Kidney (tissue), 13 donors: ENCODE measurements at regions not wholly inside any gene's neighbourhood (a gene's known extent, or its start where the extent isn't known, plus 50 kb on each side); places are given as distances from the start of the nearest gene placed in this dataset.

ENCODE experiments used
- DNase-seq, 5 donors: peaks; one replicate each; pipeline ENCODE4 v3.0.0-alpha.2; 2013 to 2020
- FAIRE-seq: peaks from 2 replicates; lab custom pipeline; 2012; peaks lifted over from hg19 to GRCh38; lab: Jason Lieb, UNC
- H3K27ac ChIP-seq, 2 donors: one replicate each; pipeline ENCODE4 v1.7.0; 2013; ENCODE audit warnings: low read depth in 2 of 2, low read length in 2 of 2, inconsistent platforms in 1 of 2
- H3K27me3 ChIP-seq: one replicate; pipeline ENCODE4 v1.7.1; 2013; ENCODE audit warnings: low read length, inconsistent platforms; ENCODE audit not compliant: control insufficient read depth, insufficient read depth
- H3K36me3 ChIP-seq, 3 donors: one replicate each; pipeline versions ENCODE4 v1.7.0 to v1.7.1; 2013; ENCODE audit warnings: low read length in 3 of 3, control low read depth in 1 of 3, inconsistent platforms in 1 of 3; ENCODE audit not compliant: insufficient read depth in 3 of 3, control insufficient read depth in 2 of 3
- H3K4me1 ChIP-seq, 3 donors: one replicate each; pipeline versions ENCODE4 v1.7.0 to v1.7.1; 2013; ENCODE audit warnings: low read length in 3 of 3, inconsistent platforms in 1 of 3, low read depth in 1 of 3; ENCODE audit not compliant: control insufficient read depth in 2 of 3, insufficient read depth in 2 of 3
- H3K4me3 ChIP-seq, 3 donors: one replicate each; pipeline versions ENCODE4 v1.7.0 to v1.8.1; 2013; ENCODE audit warnings: low read length in 3 of 3, control low read depth in 1 of 3, inconsistent platforms in 1 of 3
- H3K9ac ChIP-seq, 3 donors: one replicate each; pipeline versions ENCODE4 v1.7.0 to v1.7.1; 2013; ENCODE audit warnings: low read length in 3 of 3, control low read depth in 1 of 3, inconsistent platforms in 1 of 3
- H3K9me3 ChIP-seq, 3 donors: one replicate each; pipeline versions ENCODE4 v1.7.0 to v1.7.1; 2013; ENCODE audit warnings: low read length in 3 of 3, control low read depth in 1 of 3, inconsistent platforms in 1 of 3; ENCODE audit not compliant: control insufficient read depth in 2 of 3, insufficient read depth in 1 of 3
- CTCF ChIP-seq: IDR thresholded peaks from 3 replicates; pipeline ENCODE4 v1.5.1; 2012; ENCODE audit warnings: mild to moderate bottlenecking, moderate library complexity, borderline replicate concordance; ENCODE audit not compliant: insufficient read depth; ENCODE audit errors: extremely low read depth
- intact Hi-C: fragments of 100-400 bp; cut with DNase I; formaldehyde crosslinking; loops from one replicate; pipeline ENCODE4 v1.11.1; 2022
- donor health status: control.
- donor health status: control.
- donor health status: control.
- donor health status: control.
- donor health status: control.
- donor health status: DM: yes; HTN: yes; CAD: no.
- donor health status: Normal renal cell carcinoma (clear cell type).

GRCh38 chr16:35186045-35186759 lies 1726.8 kb downstream of the TP53TG3F start:
- TF ChIP-seq CTCF = no peak
- Histone ChIP-seq H3K4me3 (no peak overlapping the region), H3K4me1 (no peaks in the 10 kb centered on the region), H3K27me3 (no peaks in the 10 kb centered on the region), H3K9ac (no peak overlapping the region), H3K9me3 (no peaks in the 10 kb centered on the region), H3K27ac (no peak overlapping the region), H3K36me3 (no peaks in the 10 kb centered on the region)
- FAIRE-seq (no peak), DNase-seq (no peak)
- intact Hi-C loops = no loop called here

DNA sequence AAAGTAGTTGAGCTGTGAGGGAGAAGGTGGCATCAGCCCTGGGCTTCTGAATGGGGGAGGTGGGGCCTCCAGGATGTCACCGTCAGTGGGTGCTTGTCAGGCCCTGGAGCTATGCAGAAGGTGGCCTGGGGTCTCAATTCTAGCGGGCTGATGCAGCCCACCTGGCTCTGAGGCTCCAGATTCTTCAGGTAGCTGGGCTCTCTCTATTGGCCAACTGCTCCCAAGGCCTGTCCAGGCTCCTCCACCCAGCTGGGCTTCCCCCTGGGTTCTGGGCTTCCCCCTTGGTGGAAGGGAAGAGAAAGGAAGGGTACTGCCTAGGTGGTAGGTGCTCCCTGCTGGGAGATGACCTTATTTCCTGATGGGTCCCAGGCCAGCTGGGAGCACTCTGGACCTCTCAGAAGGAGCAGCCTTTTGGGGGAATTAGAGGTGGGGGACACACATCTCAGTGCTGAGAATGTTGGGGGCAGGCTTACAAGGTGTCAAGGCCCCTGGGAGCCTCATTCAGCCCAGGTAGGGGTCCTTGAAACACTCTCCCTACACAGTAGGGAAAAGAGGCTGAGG lies 1728.3 kb downstream of the TP53TG3F start:
- Histone ChIP-seq H3K27me3 (no peaks in the 10 kb centered on the region), H3K4me1 (no peaks in the 10 kb centered on the region), H3K9me3 (no peaks in the 10 kb centered on the region), H3K27ac (no peak overlapping the region), H3K36me3 (no peaks in the 10 kb centered on the region), H3K4me3 (no peak overlapping the region), H3K9ac (no peak overlapping the region)
- TF ChIP-seq CTCF = no peak
- FAIRE-seq (no peak), DNase-seq (no peak)
- intact Hi-C loops = no loop called here

DNA sequence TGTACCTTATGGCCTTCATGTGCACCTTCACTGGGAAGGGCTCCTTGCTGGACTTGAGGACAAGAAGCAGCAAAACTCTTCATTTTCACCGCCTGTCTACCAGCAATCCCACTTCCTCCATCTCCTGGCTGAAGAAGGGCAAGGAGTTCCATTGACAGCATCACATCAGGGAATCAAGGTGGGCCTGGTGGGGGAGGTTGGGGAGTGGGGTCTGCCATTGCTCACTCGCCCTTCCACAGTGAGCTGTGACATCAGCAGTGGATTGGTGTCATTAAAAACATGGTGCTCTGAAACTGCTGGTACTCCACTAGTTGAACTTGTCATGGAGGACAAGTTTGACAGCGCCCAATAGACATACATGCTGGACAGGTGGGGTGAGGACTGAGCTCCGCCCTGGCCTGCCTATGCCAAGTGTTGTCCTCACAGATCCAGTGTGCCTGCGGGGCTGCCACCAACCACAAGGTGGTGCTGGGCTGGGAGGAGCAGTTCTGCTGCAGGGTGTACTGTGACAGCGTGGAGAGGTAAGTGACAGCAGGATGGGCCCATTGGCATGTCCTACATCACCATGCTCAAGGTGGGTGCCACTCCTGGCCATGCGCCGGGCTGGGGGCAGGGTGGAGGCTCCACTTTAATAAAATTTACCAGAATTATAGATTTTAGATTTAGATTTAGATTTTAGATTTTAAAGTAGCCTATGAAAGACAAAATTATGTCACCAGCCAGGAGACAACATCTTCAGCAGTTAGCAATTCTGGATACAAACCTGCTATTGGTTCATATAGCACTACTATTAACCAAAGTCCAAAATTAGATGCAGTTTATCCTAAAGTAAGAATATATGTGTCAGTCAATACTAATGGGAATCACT lies 1729.1 kb downstream of the TP53TG3F start:
- no peak for TF ChIP-seq CTCF
- intact Hi-C loops = no loop called here
- H3K36me3 ChIP-seq = no peaks in the 10 kb centered on the region
- no peak overlapping the region for H3K27ac ChIP-seq
- no peaks in the 10 kb centered on the region for H3K9me3 ChIP-seq
- H3K9ac ChIP-seq = no peak overlapping the region
- FAIRE-seq = no peak
- H3K27me3 ChIP-seq = no peaks in the 10 kb centered on the region
- DNase-seq = peak in 1 of 5 donors; percentile 49
- H3K4me3 ChIP-seq = no peak overlapping the region
- H3K4me1 ChIP-seq = no peaks in the 10 kb centered on the region
